ENCODE measurements at regions not wholly inside any gene's neighbourhood (a gene's known extent, or its start where the extent isn't known, plus 50 kb on each side); places are given as distances from the start of the nearest gene placed in this dataset.

GRCh38 chr5:136513430-136513829 is 148.1 kb upstream of the TRPC7 start:
- intact Hi-C loops (cut with micrococcal nuclease) = no loop called here
- H3K36me3 ChIP-seq (replicated peaks in 1 of 2; ENCODE audit: control extremely low read depth in 1 of 2, control insufficient read depth in 1 of 2, extremely low read depth in 1 of 2, insufficient read depth in 2 of 2, low read length in 1 of 2) = no peaks in the 10 kb centered on the region
- no CpG with 5 or more reads among the region's 3 CpGs for WGBS (ENCODE audit: insufficient coverage)
- no peaks in the 10 kb centered on the region for H3K27me3 ChIP-seq (replicated peaks in 1 of 4; ENCODE audit: control extremely low read depth in 1 of 4, control insufficient read depth in 3 of 4, insufficient read depth in 4 of 4, low read length in 3 of 4)
- no peaks in the 10 kb centered on the region for H3K4me1 ChIP-seq (ENCODE audit: control insufficient read depth in 2 of 2, insufficient read depth in 2 of 2, low read length in 2 of 2)
- ATAC-seq (ENCODE audit: low read depth) (no peak), DNase-seq (no peak)
- no peaks in the 10 kb centered on the region for H3K79me2 ChIP-seq (ENCODE audit: control insufficient read depth, insufficient read depth, low read length)
- H3K4me2 ChIP-seq (replicated peaks; ENCODE audit: low read depth, low read length, poor library complexity, severe bottlenecking) = no peak overlapping the region
- H4K20me1 ChIP-seq (ENCODE audit: control insufficient read depth, insufficient read depth, low read length, poor library complexity, severe bottlenecking) = no peaks in the 10 kb centered on the region
- ChIA-PET POLR2A (no interaction called here), CTCF (no interaction called here)
- H3K9ac ChIP-seq (ENCODE audit: low read length) = no peak overlapping the region
- no peaks in the 10 kb centered on the region for H3K9me3 ChIP-seq (ENCODE audit: control extremely low read depth in 1 of 3, control insufficient read depth in 2 of 3, insufficient read depth in 1 of 3, low read length in 2 of 3)
- H3K27ac ChIP-seq (ENCODE audit: low read length in 2 of 2) = no peak overlapping the region
- no peak overlapping the region for H3K4me3 Mint-ChIP-seq
- H2AFZ ChIP-seq (ENCODE audit: insufficient read depth, low read depth, low read length, poor library complexity, severe bottlenecking) = no peak overlapping the region
- H3K27ac Mint-ChIP-seq = no peak overlapping the region
- H3K4me1 Mint-ChIP-seq = no peaks in the 10 kb centered on the region
- no peaks in the 10 kb centered on the region for H3K9me3 Mint-ChIP-seq (ENCODE audit: insufficient read depth)
- H3K27me3 Mint-ChIP-seq = no peaks in the 10 kb centered on the region
- TF ChIP-seq EZH2 (IDR thresholded peaks at IDR 0.05; ENCODE audit: borderline replicate concordance, insufficient read depth, low read depth, low read length, poor library complexity, severe bottlenecking) = no peak
- no peak for TF ChIP-seq CTCF (IDR thresholded peaks at IDR 0.05)
- H3K4me3 ChIP-seq (ENCODE audit: control extremely low read depth in 1 of 5, extremely low read depth in 1 of 5, insufficient read depth in 1 of 5, low read depth in 2 of 5, low read length in 4 of 5) = no peak overlapping the region

GRCh38 chr5:136511046-136511445 is 145.7 kb upstream of the TRPC7 start:
- H3K9me3 ChIP-seq (ENCODE audit: control extremely low read depth in 1 of 3, control insufficient read depth in 2 of 3, insufficient read depth in 1 of 3, low read length in 2 of 3) = no peaks in the 10 kb centered on the region
- DNase-seq (no peak), ATAC-seq (ENCODE audit: low read depth) (no peak)
- H3K27me3 Mint-ChIP-seq = no peaks in the 10 kb centered on the region
- no peak overlapping the region for H3K4me2 ChIP-seq (replicated peaks; ENCODE audit: low read depth, low read length, poor library complexity, severe bottlenecking)
- H3K4me1 Mint-ChIP-seq = no peaks in the 10 kb centered on the region
- no peak overlapping the region for H2AFZ ChIP-seq (ENCODE audit: insufficient read depth, low read depth, low read length, poor library complexity, severe bottlenecking)
- no peaks in the 10 kb centered on the region for H3K36me3 ChIP-seq (replicated peaks in 1 of 2; ENCODE audit: control extremely low read depth in 1 of 2, control insufficient read depth in 1 of 2, extremely low read depth in 1 of 2, insufficient read depth in 2 of 2, low read length in 1 of 2)
- H3K27me3 ChIP-seq (replicated peaks in 1 of 4; ENCODE audit: control extremely low read depth in 1 of 4, control insufficient read depth in 3 of 4, insufficient read depth in 4 of 4, low read length in 3 of 4) = no peaks in the 10 kb centered on the region
- no peak overlapping the region for H3K27ac ChIP-seq (ENCODE audit: low read length in 2 of 2)
- WGBS (ENCODE audit: insufficient coverage) = no CpG with 5 or more reads among the region's 3 CpGs
- H3K79me2 ChIP-seq (ENCODE audit: control insufficient read depth, insufficient read depth, low read length) = no peaks in the 10 kb centered on the region
- no peaks in the 10 kb centered on the region for H3K9me3 Mint-ChIP-seq (ENCODE audit: insufficient read depth)
- H3K4me3 Mint-ChIP-seq = no peak overlapping the region
- no peak overlapping the region for H3K27ac Mint-ChIP-seq
- no peak overlapping the region for H3K9ac ChIP-seq (ENCODE audit: low read length)
- no peaks in the 10 kb centered on the region for H4K20me1 ChIP-seq (ENCODE audit: control insufficient read depth, insufficient read depth, low read length, poor library complexity, severe bottlenecking)
- intact Hi-C loops (cut with micrococcal nuclease) = no loop called here
- no peak overlapping the region for H3K4me3 ChIP-seq (ENCODE audit: control extremely low read depth in 1 of 5, extremely low read depth in 1 of 5, insufficient read depth in 1 of 5, low read depth in 2 of 5, low read length in 4 of 5)
- TF ChIP-seq EZH2 (IDR thresholded peaks at IDR 0.05; ENCODE audit: borderline replicate concordance, insufficient read depth, low read depth, low read length, poor library complexity, severe bottlenecking) (no peak), CTCF (IDR thresholded peaks at IDR 0.05) (no peak)
- no peaks in the 10 kb centered on the region for H3K4me1 ChIP-seq (ENCODE audit: control insufficient read depth in 2 of 2, insufficient read depth in 2 of 2, low read length in 2 of 2)
- ChIA-PET CTCF (no interaction called here), POLR2A (no interaction called here)
